Colonic mucosa (tissue), 4 donors: ENCODE measurements at regions not wholly inside any gene's neighbourhood (a gene's known extent, or its start where the extent isn't known, plus 50 kb on each side); places are given as distances from the start of the nearest gene placed in this dataset.

Experiments
- DNase-seq: peaks from one replicate; pipeline ENCODE4 v3.0.0-alpha.2; 2020
- H3K27ac ChIP-seq: fragments of 200-600 bp; one replicate; pipeline ENCODE4 v1.8.0; 2021
- H3K27me3 ChIP-seq: fragments of 200-600 bp; one replicate; pipeline ENCODE4 v1.8.0; 2021
- H3K36me3 ChIP-seq: fragments of 200-600 bp; one replicate; pipeline ENCODE4 v1.8.0; 2021
- H3K4me1 ChIP-seq: fragments of 200-600 bp; one replicate; pipeline ENCODE4 v1.8.0; 2021; ENCODE audit warnings: mild to moderate bottlenecking
- H3K4me3 ChIP-seq: fragments of 200-600 bp; one replicate; pipeline ENCODE4 v1.8.0; 2021
- H3K9ac ChIP-seq, 2 donors: one replicate each; pipeline ENCODE4 v1.7.0; 2013; ENCODE audit warnings: control low read depth in 2 of 2, low read depth in 2 of 2, low read length in 2 of 2
- H3K9me3 ChIP-seq: fragments of 200-600 bp; one replicate; pipeline ENCODE4 v1.8.0; 2021
- CTCF ChIP-seq: fragments of 200-600 bp; IDR thresholded peaks from one replicate; pipeline ENCODE4 v1.8.0; 2022; ENCODE audit warnings: antibody characterized with exemption, mild to moderate bottlenecking
- intact Hi-C: fragments of 100-400 bp; cut with DNase I; formaldehyde crosslinking; loops from one replicate; pipeline ENCODE4 v1.14.1; 2022
- donor health status: healthy.
- donor health status: DM: no; HTN: no; CAD: no.
- donor health status: DM: no; HTN: no; CAD: no.

- no peak for TF ChIP-seq CTCF
- Histone ChIP-seq H3K9ac (no peak overlapping the region), H3K27me3 (no peaks in the 10 kb centered on the region), H3K27ac (no peak overlapping the region), H3K9me3 (no peaks in the 10 kb centered on the region), H3K36me3 (no peaks in the 10 kb centered on the region), H3K4me3 (no peak overlapping the region), H3K4me1 (no peaks in the 10 kb centered on the region)
- intact Hi-C loops, result no loop called here
- no peak for DNase-seq
Measured at GRCh38 chr10:21092683-21093524, 195.8 kb upstream of the NEBL start.

- Histone ChIP-seq H3K27me3 (no peaks in the 10 kb centered on the region), H3K9me3 (no peaks in the 10 kb centered on the region), H3K4me1 (no peaks in the 10 kb centered on the region), H3K36me3 (no peaks in the 10 kb centered on the region), H3K9ac (no peak overlapping the region), H3K27ac (no peak overlapping the region), H3K4me3 (no peak overlapping the region)
- no peak for DNase-seq
- intact Hi-C loops, result no loop called here
- no peak for TF ChIP-seq CTCF
Measured at GRCh38 chr10:21090609-21091082, 193.5 kb upstream of the NEBL start.

- H3K36me3 ChIP-seq, result no peaks in the 10 kb centered on the region
- H3K9me3 ChIP-seq, result no peaks in the 10 kb centered on the region
- H3K9ac ChIP-seq, result no peak overlapping the region
- no peak overlapping the region for H3K27ac ChIP-seq
- DNase-seq, result no peak
- TF ChIP-seq CTCF, result no peak
- intact Hi-C loops, result no loop called here
- no peaks in the 10 kb centered on the region for H3K27me3 ChIP-seq
- H3K4me3 ChIP-seq, result no peak overlapping the region
- no peaks in the 10 kb centered on the region for H3K4me1 ChIP-seq
Measured at GRCh38 chr10:21087476-21087875, 190.4 kb upstream of the NEBL start.

- no peaks in the 10 kb centered on the region for H3K4me1 ChIP-seq
- no peak overlapping the region for H3K27ac ChIP-seq
- no peak for TF ChIP-seq CTCF
- H3K4me3 ChIP-seq, result no peak overlapping the region
- H3K27me3 ChIP-seq, result no peaks in the 10 kb centered on the region
- DNase-seq, result no peak
- H3K36me3 ChIP-seq, result no peaks in the 10 kb centered on the region
- intact Hi-C loops, result no loop called here
- H3K9ac ChIP-seq, result no peak overlapping the region
- H3K9me3 ChIP-seq, result no peaks in the 10 kb centered on the region
Measured at GRCh38 chr10:21084700-21085099, 187.6 kb upstream of the NEBL start.

- Histone ChIP-seq H3K27me3 (no peaks in the 10 kb centered on the region), H3K4me1 (no peaks in the 10 kb centered on the region), H3K36me3 (no peaks in the 10 kb centered on the region), H3K27ac (no peak overlapping the region), H3K9ac (no peak overlapping the region), H3K4me3 (no peak overlapping the region), H3K9me3 (no peaks in the 10 kb centered on the region)
- no peak for DNase-seq
- no peak for TF ChIP-seq CTCF
- intact Hi-C loops, result no loop called here
Measured at GRCh38 chr10:21083861-21084260, 186.8 kb upstream of the NEBL start.
